GM21423 (cell line): ENCODE measurements at regions not wholly inside any gene's neighbourhood (a gene's known extent, or its start where the extent isn't known, plus 50 kb on each side); places are given as distances from the start of the nearest gene placed in this dataset.
A peak's percentile ranks its signal among the peaks of the same experiment; 100 is the strongest.

Experiments used
- ATAC-seq: cut with Tn5 transposase; IDR thresholded peaks from one replicate; pipeline ENCODE4 v1.9.1; 2021; ENCODE audit warnings: mild to moderate bottlenecking, moderate library complexity; ENCODE audit not compliant: unreplicated experiment

DNA sequence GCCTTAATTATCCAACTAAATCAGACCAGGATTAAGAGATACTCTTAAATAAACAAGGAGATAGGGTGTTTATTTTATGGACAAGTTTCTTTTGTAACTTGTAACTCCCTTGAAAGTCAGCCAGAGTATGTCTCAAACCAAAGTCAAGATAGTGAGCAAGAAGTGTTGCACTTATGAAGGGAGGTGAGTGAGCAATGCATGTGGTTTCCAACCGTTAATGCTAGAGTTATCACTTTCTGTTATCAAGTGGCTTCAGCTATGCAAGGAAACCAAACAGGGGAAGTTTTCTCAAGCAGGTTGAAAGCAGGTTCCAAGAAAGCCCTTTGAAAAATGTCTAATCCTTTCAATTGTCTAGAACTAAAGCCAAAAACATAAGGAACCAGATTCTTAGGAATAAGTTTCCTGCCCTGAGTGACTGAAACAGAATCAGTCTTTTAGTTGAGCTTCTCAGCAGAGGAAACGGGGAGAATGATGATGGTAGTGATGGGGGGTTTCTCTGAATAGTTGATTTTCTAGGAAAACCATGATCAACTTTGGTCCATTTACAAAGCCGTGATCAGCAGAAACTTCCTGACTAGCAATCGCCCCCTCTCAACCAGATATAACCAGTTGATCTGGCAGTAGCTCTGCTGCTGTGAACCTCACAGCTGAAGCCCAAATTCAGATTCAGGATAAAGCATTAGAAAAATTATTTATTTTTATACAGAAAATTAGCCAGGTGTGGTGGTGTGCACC, 128.4 kb downstream of the DAD1 start:
- ATAC-seq: peak; percentile 38

DNA sequence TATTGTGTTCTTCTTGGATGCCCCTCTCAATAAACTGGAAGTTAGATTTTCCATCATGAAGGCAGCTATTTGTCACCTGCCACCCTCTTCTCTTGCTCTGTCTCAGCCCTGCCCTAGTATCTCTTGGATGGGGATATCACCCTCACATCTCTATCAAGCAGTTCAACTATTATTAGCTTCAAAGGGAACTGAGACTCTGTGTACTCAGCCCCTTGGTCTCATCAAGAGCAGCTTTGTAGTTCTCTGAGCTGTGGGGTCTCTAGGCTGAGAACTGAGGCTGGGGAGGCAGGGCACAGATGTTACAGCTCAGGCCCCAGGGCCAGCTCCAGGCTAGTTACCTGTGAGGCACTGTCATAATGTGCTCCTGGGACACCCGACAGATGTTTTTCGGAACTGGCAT, 130.3 kb downstream of the DAD1 start:
- ATAC-seq: no peak

DNA sequence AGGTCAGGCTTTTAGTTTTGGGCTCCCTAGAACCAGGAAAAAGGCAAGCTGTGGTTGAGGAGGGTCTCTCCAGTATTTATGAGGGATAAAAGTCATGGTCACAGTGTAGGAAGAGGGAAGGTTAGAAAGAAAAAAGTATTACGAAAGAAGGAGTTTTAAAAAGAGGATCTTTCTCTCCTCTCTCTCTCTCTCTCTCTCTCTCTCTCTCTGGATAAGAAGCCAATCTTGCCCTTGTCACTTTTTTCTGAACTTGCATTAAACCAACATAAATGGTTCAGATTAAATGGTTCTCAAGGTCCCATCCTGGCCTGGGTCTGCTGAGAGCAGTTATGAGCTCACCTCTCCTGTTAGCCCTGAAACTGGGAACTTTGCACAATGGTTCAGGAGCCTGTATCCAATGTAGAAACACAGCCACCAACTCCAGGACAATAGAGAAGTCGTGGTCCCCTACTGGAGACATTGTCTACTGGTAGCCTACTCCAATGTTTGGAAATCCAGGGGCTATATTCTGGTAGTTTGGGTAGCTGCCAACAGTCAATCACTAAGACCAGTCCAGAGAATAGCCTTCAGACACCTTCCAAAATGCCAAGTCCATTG, 131.9 kb downstream of the DAD1 start:
- no peak for ATAC-seq

DNA sequence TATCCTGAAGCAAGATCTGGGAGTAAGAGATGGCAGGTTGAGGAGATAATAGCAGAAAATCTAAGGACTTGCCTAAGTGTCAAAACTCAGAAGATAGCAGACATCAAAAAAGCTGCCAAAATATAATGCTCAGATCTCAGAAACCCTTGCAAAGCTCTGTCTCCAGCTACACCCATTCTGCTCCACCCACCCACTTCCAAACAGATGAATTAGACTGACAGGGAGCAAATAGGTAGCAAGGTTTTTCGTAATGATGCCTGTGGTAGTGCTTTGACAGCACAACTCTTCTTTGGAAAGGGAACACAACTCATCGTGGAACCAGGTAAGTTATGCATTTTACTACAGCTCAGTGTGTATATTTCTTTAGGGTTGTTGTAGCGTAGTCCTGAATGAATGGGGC, 132.6 kb downstream of the DAD1 start:
- ATAC-seq: no peak

DNA sequence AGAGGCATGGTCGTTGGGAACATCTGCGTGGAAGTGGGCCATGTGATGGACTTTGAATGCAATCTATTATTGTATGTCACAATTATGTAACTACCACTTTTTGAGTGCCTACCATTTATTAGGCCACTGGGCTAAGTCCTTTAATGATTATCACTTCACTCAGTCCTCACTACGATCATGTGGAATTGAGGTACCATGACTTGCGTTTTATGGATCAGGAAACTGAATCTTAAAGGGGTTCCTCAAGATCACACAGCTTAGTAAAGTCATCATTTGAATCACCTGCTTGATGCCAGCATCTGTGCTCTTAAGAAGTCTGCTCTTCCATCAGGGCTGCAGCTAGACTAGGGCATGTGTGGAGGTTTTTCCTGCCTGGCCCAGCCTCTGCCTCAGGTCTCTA, 136.7 kb downstream of the DAD1 start:
- no peak for ATAC-seq

DNA sequence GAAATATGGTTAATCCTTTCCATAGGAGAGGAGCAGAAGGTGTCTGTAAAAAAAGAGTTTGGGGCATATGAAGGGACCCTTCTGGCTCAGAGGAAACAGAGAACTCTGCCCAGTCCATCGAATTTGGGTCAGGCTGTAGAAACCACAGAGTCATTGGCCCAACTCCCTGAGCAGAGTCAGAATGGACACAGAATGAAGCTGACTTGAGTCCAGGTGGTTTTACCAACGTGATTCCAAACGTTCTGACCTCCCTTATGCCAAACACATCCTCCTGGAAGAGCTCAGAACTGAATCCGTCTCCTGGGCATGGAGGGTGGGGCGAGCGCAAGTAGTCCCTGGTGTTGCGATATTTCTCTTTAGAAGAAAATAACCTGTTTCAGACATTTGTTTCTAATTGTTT, 138.8 kb downstream of the DAD1 start:
- ATAC-seq: no peak

DNA sequence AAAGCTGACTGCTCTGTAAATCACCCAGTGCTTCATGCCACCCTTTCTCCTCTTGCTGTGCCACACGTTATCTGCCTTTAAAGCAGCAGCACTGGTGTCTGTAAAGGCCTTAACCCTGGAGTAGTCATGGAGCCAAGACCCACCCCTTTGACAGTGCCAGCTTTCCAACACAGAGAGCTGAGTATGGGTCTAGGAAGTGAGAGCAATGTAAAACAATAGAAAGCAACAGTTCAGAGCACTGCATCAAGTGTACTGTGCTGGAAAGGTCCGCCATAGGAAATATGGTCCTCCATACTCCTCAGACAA, 139.5 kb downstream of the DAD1 start:
- ATAC-seq: no peak

DNA sequence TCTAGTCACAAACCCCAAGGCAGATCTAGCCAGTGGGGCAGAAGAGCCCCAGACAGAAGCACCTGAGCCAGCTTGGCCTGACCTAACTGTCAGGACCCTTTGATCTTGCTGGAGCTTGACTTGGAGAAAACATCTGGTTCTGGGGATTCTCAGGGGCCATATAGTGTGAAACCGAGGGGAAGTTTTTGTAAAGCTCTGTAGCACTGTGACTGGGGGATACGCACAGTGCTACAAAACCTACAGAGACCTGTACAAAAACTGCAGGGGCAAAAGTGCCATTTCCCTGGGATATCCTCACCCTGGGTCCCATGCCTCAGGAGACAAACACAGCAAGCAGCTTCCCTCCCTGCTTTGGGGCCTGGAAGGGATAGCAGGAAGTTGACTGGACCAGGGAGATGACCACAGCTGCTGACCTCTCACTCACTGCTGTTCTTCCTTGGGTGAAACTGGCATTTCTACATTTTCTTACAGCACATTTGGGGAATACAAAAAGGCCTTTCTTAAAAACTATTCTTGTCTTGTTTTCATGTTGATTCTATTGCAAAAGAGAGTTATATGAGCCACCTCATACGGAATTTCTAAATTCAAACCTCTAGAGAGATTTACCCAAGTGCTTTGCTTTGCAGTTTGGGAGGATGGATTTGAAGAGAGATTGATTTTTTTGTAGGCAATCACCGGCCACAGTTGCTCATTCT, 140.0 kb downstream of the DAD1 start:
- ATAC-seq: peak; percentile 42

DNA sequence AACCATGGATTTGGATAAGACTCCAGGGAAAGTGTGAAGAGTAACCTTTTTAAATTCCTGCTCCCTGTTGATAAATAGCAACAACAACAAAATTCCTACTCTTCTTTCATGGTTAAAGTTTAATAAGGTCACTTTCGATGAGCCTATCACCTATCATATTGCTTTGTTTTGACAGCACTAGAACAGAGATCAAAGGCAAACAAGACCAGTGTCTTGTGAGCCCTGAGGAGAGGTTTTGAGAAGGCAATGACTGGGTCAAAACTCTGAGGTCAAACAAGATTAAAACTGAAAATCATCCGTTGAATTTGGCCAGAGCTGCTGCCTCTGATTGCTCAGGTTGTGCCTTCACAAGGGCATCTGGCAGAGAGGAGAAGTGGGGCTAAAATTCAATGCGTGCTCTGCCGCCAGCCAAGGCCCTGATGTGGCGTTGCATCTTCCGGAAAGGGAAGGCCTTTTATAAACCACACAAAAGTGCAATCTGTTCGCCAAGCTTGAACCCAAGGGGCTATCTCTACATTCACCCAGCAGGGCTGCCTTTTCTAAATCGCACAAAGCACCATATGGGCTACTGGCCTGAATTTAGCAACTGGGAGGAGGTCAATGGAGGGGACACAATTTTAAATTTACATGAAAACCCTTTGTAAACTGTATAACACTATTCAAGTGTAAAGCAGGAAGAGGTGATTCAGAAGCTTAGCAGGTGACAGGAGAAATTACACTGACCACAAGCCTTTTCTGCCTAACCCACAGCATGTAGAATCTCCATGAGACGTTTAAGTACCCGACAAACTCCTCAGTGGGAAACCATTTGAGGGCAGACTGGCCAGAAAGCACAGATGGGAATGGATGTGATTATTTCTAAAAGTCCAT, 140.8 kb downstream of the DAD1 start:
- ATAC-seq: peak; percentile 65

DNA sequence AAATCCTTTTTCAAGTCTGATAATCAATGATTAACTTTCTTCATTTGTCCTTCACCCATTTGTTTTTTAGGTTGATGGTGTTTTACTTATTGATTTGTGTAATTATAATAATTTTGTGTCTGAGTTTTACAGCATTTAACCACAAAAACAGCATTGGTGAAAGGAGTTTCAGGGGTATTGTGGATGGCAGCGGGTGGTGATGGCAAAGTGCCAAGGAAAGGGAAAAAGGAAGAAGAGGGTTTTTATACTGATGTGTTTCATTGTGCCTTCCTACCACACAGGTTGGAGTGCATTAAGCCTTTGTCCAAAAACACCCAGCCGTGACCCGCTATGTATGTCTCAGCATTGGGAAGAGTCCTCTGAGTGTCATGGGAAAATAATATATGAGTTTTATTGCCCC, 150.3 kb downstream of the DAD1 start:
- no peak for ATAC-seq

DNA sequence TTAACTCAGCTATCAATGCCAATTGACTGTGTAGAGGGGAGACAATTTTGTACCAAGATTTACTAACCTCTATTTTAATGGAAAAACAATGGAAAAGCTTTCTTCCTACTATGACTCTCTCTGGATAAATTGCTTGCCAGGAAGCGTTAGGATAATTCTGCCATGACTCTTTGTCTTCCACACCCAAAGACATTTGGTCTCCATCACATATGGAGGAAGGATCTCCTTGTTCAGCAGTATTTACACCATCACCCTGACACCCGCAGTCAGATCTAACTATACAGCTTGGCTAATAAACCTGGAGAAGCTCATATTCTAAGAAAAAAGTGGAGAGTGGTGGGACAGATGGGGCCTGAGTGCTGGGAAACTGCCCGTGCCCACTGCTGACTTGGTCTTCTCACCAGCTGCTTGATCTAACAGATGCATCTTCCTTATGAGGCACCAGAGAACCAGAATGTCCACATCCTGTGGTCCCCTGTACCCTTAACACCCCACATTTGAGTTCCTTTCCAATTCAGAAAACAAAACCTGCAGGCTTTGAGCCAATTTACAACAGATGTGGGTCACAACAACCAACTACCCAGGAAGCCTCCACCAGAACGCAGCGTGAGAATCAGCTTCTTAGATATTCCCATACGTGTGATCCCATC, 154.0 kb downstream of the DAD1 start:
- ATAC-seq: no peak

DNA sequence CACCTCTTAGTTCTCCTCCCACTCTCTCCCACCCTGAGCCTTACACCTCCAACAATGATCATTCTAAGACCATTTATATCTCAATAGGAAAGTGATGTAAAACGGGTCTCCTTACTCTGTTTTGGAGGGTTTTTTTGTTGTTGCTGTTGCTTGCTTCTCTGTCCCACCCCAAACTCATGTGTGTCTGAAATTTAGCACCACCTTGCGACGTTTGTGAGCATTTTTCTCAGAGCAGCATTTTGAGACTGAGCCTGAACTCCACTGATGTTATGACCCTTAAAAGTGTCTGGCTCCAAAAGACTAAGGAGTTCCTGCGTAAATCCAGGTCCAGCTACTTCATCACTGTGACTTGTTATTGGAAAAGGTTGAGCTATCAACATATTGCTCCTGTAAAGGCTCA, 155.0 kb downstream of the DAD1 start:
- ATAC-seq: no peak

DNA sequence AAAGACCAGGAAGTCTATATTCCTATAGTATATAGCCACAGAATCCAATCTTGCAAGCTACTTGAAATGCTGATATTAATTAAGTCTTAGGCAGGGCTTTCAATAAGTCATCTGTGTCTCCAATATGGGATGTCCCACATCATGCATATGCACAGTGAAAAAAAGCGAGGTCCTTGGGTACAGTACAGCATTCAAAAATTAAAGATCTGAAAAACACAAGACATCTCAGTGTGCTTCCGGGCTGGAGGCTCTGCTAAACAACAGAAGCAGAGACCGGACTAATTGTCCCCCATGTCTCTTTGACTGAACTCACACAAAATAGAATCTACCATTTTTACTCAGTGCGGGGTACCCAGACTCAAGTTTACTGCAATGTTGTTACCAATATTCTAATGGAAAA, 156.0 kb downstream of the DAD1 start:
- ATAC-seq: no peak

DNA sequence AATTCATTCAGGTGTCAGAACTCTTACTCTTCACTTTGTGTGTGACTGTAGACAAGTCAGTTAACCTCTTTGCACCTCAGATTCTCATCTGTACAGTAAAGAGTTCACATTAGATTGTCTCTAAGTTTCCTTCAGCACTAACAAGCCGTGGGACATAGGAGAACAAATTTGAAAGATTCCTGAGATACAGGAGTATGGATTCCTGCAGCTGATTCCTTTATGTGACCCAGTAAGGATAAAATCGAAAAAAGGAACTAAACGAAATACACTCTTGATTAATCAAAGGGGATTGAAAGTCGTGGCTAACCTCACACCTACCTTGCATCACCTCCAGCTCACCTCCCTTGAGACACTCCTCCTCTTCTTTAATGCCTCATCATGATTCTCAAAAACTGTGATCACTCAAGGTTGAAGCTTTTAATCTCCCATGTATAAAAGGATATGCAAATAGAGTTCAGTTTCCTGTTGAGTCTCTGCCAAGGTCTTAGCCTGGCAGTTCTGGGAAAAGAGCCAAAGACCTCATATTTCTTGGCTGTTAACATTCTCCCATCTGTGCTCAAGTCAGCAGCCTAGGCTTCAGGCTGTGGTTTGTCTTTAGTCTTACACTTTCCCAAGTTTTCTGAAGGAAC, 156.6 kb downstream of the DAD1 start:
- ATAC-seq: no peak

DNA sequence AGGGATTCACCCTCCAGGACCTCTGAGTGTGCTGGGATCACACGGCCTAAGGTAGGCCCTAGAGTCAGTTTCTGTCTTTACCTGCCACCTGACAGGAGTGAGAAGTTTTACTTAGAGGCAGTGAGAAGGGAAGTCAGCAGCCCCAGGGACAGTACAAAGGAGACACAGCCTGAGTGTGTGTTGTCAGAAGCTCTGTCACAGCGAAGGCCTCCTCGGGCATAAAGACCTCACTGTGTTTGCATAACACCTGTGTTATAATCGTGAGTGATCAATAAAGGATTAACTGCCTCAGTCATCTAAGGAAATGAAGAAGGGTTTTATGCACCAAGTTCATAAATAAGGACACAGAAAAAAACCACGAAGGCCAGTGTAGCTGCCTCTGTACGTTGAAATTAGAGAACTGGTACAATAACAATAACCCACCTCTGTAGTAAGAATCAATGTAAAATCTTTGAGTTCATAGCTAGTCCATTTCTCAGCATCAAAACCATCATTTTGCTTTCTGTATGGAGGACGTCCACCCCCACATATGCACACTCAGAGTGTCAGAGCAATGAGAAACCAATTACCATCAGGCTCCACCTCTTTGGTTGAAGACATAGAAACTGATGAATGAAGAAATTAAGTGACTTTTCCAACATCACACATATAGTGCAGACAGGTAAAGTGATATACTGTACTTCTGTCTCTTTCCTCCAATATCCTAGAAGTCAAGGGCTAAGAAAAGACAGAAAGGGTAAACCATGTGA, 159.3 kb downstream of the DAD1 start:
- ATAC-seq: no peak

DNA sequence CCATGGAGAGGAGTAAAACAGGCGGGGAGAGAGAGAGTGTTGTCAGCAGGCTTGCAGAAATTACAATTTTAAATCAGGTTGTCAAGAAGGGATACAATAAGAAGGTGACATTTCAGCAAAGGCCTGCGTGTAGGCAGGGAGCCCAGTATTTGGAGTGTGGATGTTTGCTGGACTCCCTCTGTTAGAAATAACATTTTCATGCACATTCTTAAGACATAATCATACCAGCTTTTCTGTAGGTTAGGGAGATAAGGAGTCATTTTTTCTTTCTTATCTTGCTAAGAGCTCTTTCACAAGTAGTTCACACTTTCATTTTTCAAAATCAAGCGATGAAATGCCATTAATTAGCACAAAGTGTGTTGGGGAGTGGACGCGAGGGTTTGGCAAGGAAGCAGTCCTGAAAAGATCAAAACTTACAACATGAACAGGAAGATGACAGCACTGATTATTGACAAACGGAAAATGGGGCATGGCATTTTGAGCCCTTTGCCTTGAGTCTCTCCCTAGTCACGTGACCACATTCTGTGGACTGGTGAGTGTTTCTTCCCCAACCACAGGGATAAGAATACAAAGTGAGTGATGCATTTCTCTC, 160.2 kb downstream of the DAD1 start:
- ATAC-seq: no peak

DNA sequence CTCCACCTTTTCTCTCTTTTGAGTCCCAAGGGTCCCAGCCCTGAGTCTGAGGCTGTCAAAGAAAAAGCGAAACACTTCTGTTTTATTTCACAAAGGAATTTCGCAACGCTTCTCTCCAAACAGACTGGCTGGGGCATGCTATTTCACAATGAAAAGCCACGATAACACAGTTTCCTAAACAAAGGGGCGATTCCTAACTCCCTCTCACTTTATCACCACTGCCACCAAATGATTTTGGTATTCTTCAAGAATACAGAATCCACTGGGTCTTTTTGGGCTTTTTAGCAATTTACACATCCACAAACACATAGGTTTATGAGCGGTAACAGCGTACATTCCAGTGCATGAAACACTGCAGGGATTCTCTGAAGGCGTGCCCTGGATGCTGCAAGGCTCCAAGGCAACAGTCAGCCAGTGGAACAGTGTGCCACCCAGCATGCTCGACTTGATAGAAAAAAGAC, 161.2 kb downstream of the DAD1 start:
- no peak for ATAC-seq

DNA sequence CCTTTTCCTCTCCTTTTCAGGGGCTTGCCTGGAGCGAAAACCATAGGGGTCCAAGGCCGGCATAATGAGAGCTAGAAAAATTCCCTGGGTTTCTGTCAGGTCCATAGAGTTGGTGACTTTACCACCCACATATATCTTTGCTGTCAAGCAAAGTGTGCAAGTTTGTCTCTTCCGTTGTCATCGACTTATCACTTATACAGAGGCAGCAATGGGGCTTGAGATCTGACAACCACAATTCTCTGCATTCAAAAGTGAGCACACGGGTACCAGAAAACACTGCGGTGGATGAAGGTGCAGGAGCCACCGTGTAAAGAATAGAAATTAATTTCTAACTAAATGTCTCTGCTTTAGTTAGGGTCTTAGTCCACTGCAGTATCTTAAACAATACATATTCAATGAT, 162.3 kb downstream of the DAD1 start:
- no peak for ATAC-seq

DNA sequence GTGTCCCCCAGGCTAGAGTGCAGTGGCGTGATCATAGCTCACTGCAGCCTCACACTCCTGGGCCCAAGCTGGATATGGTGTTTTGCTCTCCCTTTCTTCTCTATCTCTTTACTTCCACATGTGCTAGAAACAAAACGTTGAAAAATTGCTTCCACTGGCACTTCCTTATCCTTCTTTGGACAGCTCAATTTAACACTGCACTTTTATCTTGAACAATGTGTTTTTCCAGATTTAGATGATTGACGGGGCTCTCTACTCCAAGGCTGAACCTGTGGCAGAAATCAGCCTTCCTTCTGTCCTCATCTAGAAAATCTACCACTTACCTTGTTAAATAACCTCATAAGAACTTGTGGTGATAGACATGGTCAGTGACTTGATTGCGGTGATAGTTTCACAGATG, 165.1 kb downstream of the DAD1 start:
- no peak for ATAC-seq
